ENCODE measurements at regions not wholly inside any gene's neighbourhood (a gene's known extent, or its start where the extent isn't known, plus 50 kb on each side); places are given as distances from the start of the nearest gene placed in this dataset.

GRCh38 chrX:56099271-56099670, 132.9 kb upstream of the KLF8 start:
- no peak for TF ChIP-seq CTCF (IDR thresholded peaks at IDR 0.05; ENCODE audit: unreplicated experiment)
- Mint-ChIP-seq H3K4me1 (ENCODE audit: low read depth) (no peaks in the 10 kb centered on the region), H3K36me3 (ENCODE audit: insufficient read depth) (no peaks in the 10 kb centered on the region), H3K27ac (no peak overlapping the region), H3K27me3 (no peaks in the 10 kb centered on the region), H3K4me3 (ENCODE audit: low read depth) (no peak overlapping the region), H3K9me3 (ENCODE audit: low read depth) (peaks cover 19% of the 10 kb centered on the region)
- DNase-seq (ENCODE audit: low spot score, unreplicated experiment): no peak

- Mint-ChIP-seq H3K9me3 (ENCODE audit: low read depth) (peaks cover 40% of the 10 kb centered on the region), H3K27me3 (no peaks in the 10 kb centered on the region), H3K4me1 (ENCODE audit: low read depth) (no peaks in the 10 kb centered on the region), H3K27ac (no peak overlapping the region), H3K4me3 (ENCODE audit: low read depth) (no peak overlapping the region), H3K36me3 (ENCODE audit: insufficient read depth) (peaks cover 4% of the 10 kb centered on the region)
- no peak for DNase-seq (ENCODE audit: low spot score, unreplicated experiment)
- no peak for TF ChIP-seq CTCF (IDR thresholded peaks at IDR 0.05; ENCODE audit: unreplicated experiment)
Observed at GRCh38 chrX:56107320-56107719, 124.8 kb upstream of the KLF8 start.

GRCh38 chrX:56113785-56114436, 118.2 kb upstream of the KLF8 start:
- H3K27me3 Mint-ChIP-seq: no peaks in the 10 kb centered on the region
- peaks cover 4% of the 10 kb centered on the region for H3K36me3 Mint-ChIP-seq (ENCODE audit: insufficient read depth)
- H3K4me1 Mint-ChIP-seq (ENCODE audit: low read depth): no peaks in the 10 kb centered on the region
- DNase-seq (ENCODE audit: low spot score, unreplicated experiment): no peak
- TF ChIP-seq CTCF (IDR thresholded peaks at IDR 0.05; ENCODE audit: unreplicated experiment): no peak
- peaks cover 21% of the 10 kb centered on the region for H3K9me3 Mint-ChIP-seq (ENCODE audit: low read depth)
- H3K4me3 Mint-ChIP-seq (ENCODE audit: low read depth): no peak overlapping the region
- H3K27ac Mint-ChIP-seq: no peak overlapping the region

- Mint-ChIP-seq H3K4me3 (ENCODE audit: low read depth) (no peak overlapping the region), H3K36me3 (ENCODE audit: insufficient read depth) (peaks cover 4% of the 10 kb centered on the region), H3K9me3 (ENCODE audit: low read depth) (peaks cover 20% of the 10 kb centered on the region), H3K27ac (no peak overlapping the region), H3K27me3 (no peaks in the 10 kb centered on the region), H3K4me1 (ENCODE audit: low read depth) (no peaks in the 10 kb centered on the region)
- no peak for TF ChIP-seq CTCF (IDR thresholded peaks at IDR 0.05; ENCODE audit: unreplicated experiment)
- no peak for DNase-seq (ENCODE audit: low spot score, unreplicated experiment)
Observed at GRCh38 chrX:56114437-56114787, 117.7 kb upstream of the KLF8 start.

GRCh38 chrX:56120242-56120641, 111.9 kb upstream of the KLF8 start:
- no peak for DNase-seq (ENCODE audit: low spot score, unreplicated experiment)
- peaks cover 11% of the 10 kb centered on the region for H3K9me3 Mint-ChIP-seq (ENCODE audit: low read depth)
- H3K27ac Mint-ChIP-seq: no peak overlapping the region
- H3K4me3 Mint-ChIP-seq (ENCODE audit: low read depth): no peak overlapping the region
- H3K36me3 Mint-ChIP-seq (ENCODE audit: insufficient read depth): no peaks in the 10 kb centered on the region
- no peak for TF ChIP-seq CTCF (IDR thresholded peaks at IDR 0.05; ENCODE audit: unreplicated experiment)
- no peaks in the 10 kb centered on the region for H3K27me3 Mint-ChIP-seq
- H3K4me1 Mint-ChIP-seq (ENCODE audit: low read depth): no peaks in the 10 kb centered on the region
